Vagina (tissue), 2 donors: ENCODE measurements at regions not wholly inside any gene's neighbourhood (a gene's known extent, or its start where the extent isn't known, plus 50 kb on each side); places are given as distances from the start of the nearest gene placed in this dataset.

Experiments used
- POLR2A ChIP-seq, 2 donors: fragments of 450-650 bp; IDR thresholded peaks; one replicate each; pipeline ENCODE4 v1.6.1; 2017; ENCODE audit warnings: antibody characterized with exemption in 2 of 2, mild to moderate bottlenecking in 2 of 2, moderate library complexity in 2 of 2
- POLR2AphosphoS5 ChIP-seq, 2 donors: sonication (generic); formaldehyde crosslinking; IDR thresholded peaks; one replicate each; pipeline ENCODE4 v1.9.0; 2017; ENCODE audit warnings: antibody characterized with exemption in 2 of 2, mild to moderate bottlenecking in 2 of 2, low read depth in 1 of 2; ENCODE audit not compliant: insufficient read depth in 1 of 2
- TF ChIP-seq, protein P1 (sequence below), 3 experiments: fragments of 450-650 bp in 2 of 3; fragments of 200-600 bp in 1 of 3; sonication (generic) in 1 of 3; IDR thresholded peaks; one replicate each; pipeline ENCODE4 v1.5.1; 2017 to 2019; ENCODE audit warnings: antibody characterized with exemption in 3 of 3, mild to moderate bottlenecking in 2 of 3, moderate library complexity in 2 of 3

DNA sequence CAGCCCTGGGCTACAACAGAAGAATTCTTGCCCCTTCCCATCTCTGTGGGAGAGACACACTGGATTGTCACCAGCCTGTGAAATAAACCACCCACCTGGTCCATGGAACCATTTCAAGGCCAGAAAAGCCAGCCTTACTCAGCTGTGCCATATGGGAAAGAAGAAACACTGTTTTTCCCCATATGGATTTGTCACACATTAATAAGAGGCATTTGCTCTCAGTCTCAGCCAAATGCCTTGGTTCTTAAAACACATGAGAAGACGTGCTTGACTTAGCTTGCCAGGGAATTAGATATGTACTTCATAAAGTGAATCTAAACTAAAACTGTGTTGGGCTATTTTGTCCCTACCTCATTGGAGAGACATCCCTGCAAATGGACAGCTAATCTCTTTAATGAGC, 308.6 kb upstream of the TNP1 start:
- TF ChIP-seq, protein P1, sequence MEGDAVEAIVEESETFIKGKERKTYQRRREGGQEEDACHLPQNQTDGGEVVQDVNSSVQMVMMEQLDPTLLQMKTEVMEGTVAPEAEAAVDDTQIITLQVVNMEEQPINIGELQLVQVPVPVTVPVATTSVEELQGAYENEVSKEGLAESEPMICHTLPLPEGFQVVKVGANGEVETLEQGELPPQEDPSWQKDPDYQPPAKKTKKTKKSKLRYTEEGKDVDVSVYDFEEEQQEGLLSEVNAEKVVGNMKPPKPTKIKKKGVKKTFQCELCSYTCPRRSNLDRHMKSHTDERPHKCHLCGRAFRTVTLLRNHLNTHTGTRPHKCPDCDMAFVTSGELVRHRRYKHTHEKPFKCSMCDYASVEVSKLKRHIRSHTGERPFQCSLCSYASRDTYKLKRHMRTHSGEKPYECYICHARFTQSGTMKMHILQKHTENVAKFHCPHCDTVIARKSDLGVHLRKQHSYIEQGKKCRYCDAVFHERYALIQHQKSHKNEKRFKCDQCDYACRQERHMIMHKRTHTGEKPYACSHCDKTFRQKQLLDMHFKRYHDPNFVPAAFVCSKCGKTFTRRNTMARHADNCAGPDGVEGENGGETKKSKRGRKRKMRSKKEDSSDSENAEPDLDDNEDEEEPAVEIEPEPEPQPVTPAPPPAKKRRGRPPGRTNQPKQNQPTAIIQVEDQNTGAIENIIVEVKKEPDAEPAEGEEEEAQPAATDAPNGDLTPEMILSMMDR (IDR thresholded peaks at IDR 0.05): no peak
- TF ChIP-seq POLR2A (IDR thresholded peaks at IDR 0.05): no peak
- TF ChIP-seq POLR2AphosphoS5 (IDR thresholded peaks at IDR 0.05; ENCODE audit: insufficient read depth in 1 of 2, low read depth in 1 of 2): no peak
